ENCODE measurements at regions not wholly inside any gene's neighbourhood (a gene's known extent, or its start where the extent isn't known, plus 50 kb on each side); places are given as distances from the start of the nearest gene placed in this dataset.

GRCh38 chr5:93850311-93850710, 108.9 kb upstream of the POU5F2 start:
- TF ChIP-seq CREB1 (IDR thresholded peaks at IDR 0.05; ENCODE audit: low read depth): no peak
- TF ChIP-seq YY1 (IDR thresholded peaks at IDR 0.05; ENCODE audit: low read depth): no peak
- no peak for TF ChIP-seq ZBTB7A (IDR thresholded peaks at IDR 0.05; ENCODE audit: low read depth)
- TF ChIP-seq REST (IDR thresholded peaks at IDR 0.05; ENCODE audit: low read depth): no peak
- no peak for TF ChIP-seq USF1 (IDR thresholded peaks at IDR 0.05)
- no peak for TF ChIP-seq MAX (IDR thresholded peaks at IDR 0.05)
- no peak for TF ChIP-seq NFIC (IDR thresholded peaks at IDR 0.05)
- no peak for TF ChIP-seq FOXM1 (IDR thresholded peaks at IDR 0.05; ENCODE audit: borderline replicate concordance, low read depth)
- TF ChIP-seq EGR1 (IDR thresholded peaks at IDR 0.05): no peak
- TF ChIP-seq RAD21 (IDR thresholded peaks at IDR 0.05; ENCODE audit: low read depth): no peak
- no peak for TF ChIP-seq TEAD4 (IDR thresholded peaks at IDR 0.05)
- no peak for TF ChIP-seq EP300 (IDR thresholded peaks at IDR 0.05; ENCODE audit: borderline replicate concordance)
- no peak for TF ChIP-seq TCF12 (IDR thresholded peaks at IDR 0.05; ENCODE audit: low read depth)
- no peak for TF ChIP-seq TAF1 (IDR thresholded peaks at IDR 0.05; ENCODE audit: low read depth)
- TF ChIP-seq CEBPB (IDR thresholded peaks at IDR 0.05): no peak

GRCh38 chr5:93845376-93845775, 104.0 kb upstream of the POU5F2 start:
- no peak for TF ChIP-seq ZBTB7A (IDR thresholded peaks at IDR 0.05; ENCODE audit: low read depth)
- TF ChIP-seq EGR1 (IDR thresholded peaks at IDR 0.05): no peak
- TF ChIP-seq CREB1 (IDR thresholded peaks at IDR 0.05; ENCODE audit: low read depth): no peak
- no peak for TF ChIP-seq MAX (IDR thresholded peaks at IDR 0.05)
- no peak for TF ChIP-seq FOXM1 (IDR thresholded peaks at IDR 0.05; ENCODE audit: borderline replicate concordance, low read depth)

GRCh38 chr5:93831449-93831848, 90.0 kb upstream of the POU5F2 start:
- TF ChIP-seq REST (IDR thresholded peaks at IDR 0.05; ENCODE audit: low read depth) (no peak), CEBPB (IDR thresholded peaks at IDR 0.05) (no peak), TCF12 (IDR thresholded peaks at IDR 0.05; ENCODE audit: low read depth) (no peak)

GRCh38 chr5:93830893-93831292, 89.5 kb upstream of the POU5F2 start:
- no peak for TF ChIP-seq ZBTB7A (IDR thresholded peaks at IDR 0.05; ENCODE audit: low read depth)
- no peak for TF ChIP-seq MAX (IDR thresholded peaks at IDR 0.05)
- TF ChIP-seq RAD21 (IDR thresholded peaks at IDR 0.05; ENCODE audit: low read depth): no peak

- no peak for TF ChIP-seq TAF1 (IDR thresholded peaks at IDR 0.05; ENCODE audit: low read depth)
- no peak for TF ChIP-seq MAX (IDR thresholded peaks at IDR 0.05)
- TF ChIP-seq CEBPB (IDR thresholded peaks at IDR 0.05): no peak
- TF ChIP-seq EGR1 (IDR thresholded peaks at IDR 0.05): no peak
- TF ChIP-seq USF1 (IDR thresholded peaks at IDR 0.05): no peak
These were observed 87.9 kb upstream of the POU5F2 start for GRCh38 chr5:93829346-93829745.

- TF ChIP-seq CREB1 (IDR thresholded peaks at IDR 0.05; ENCODE audit: low read depth) (no peak), EGR1 (IDR thresholded peaks at IDR 0.05) (no peak), EP300 (IDR thresholded peaks at IDR 0.05; ENCODE audit: borderline replicate concordance) (no peak), NFIC (IDR thresholded peaks at IDR 0.05) (no peak), USF1 (IDR thresholded peaks at IDR 0.05) (no peak), TAF1 (IDR thresholded peaks at IDR 0.05; ENCODE audit: low read depth) (no peak), YY1 (IDR thresholded peaks at IDR 0.05; ENCODE audit: low read depth) (no peak), CEBPB (IDR thresholded peaks at IDR 0.05) (no peak)
These were observed 80.6 kb upstream of the POU5F2 start for GRCh38 chr5:93821891-93822415.
